Activated CD8-positive, alpha-beta memory T cell treated with anti-CD3 and anti-CD28 coated beads, Interleukin-2, amount 50 U/mL, for 4 hours (primary cell): ENCODE measurements at regions not wholly inside any gene's neighbourhood (a gene's known extent, or its start where the extent isn't known, plus 50 kb on each side); places are given as distances from the start of the nearest gene placed in this dataset.

Source experiments
- DNase-seq: peaks from one replicate; pipeline ENCODE4 v3.0.0-alpha.2; 2020

- no peak for DNase-seq
These were observed 81.4 kb upstream of the BACE2 start for GRCh38 chr21:41086569-41086968.

GRCh38 chr21:41090981-41091380 lies 77.0 kb upstream of the BACE2 start:
- no peak for DNase-seq

- DNase-seq: no peak
These were observed 76.3 kb upstream of the BACE2 start for GRCh38 chr21:41091616-41092015.

- DNase-seq: no peak
These were observed 75.6 kb upstream of the BACE2 start for GRCh38 chr21:41092312-41092711.

GRCh38 chr21:41095983-41096382 lies 72.0 kb upstream of the BACE2 start:
- no peak for DNase-seq

- DNase-seq: no peak
These were observed 69.9 kb upstream of the BACE2 start for GRCh38 chr21:41098076-41098475.

GRCh38 chr21:41098481-41099042 lies 69.4 kb upstream of the BACE2 start:
- DNase-seq: no peak

- no peak for DNase-seq
These were observed 67.0 kb upstream of the BACE2 start for GRCh38 chr21:41100826-41101550.

- no peak for DNase-seq
These were observed 65.7 kb upstream of the BACE2 start for GRCh38 chr21:41102281-41102680.

- no peak for DNase-seq
These were observed 60.4 kb upstream of the BACE2 start for GRCh38 chr21:41107602-41108001.

- DNase-seq: no peak
These were observed 59.0 kb upstream of the BACE2 start for GRCh38 chr21:41108668-41109585.

GRCh38 chr21:41110161-41110560 lies 57.8 kb upstream of the BACE2 start:
- DNase-seq: no peak

GRCh38 chr21:41110664-41111063 lies 57.3 kb upstream of the BACE2 start:
- no peak for DNase-seq

- DNase-seq: no peak
These were observed 56.3 kb upstream of the BACE2 start for GRCh38 chr21:41111681-41112080.

- DNase-seq: no peak
These were observed 54.9 kb upstream of the BACE2 start for GRCh38 chr21:41112740-41113692.

GRCh38 chr21:41115851-41116250 lies 52.1 kb upstream of the BACE2 start:
- DNase-seq: no peak
